Activated CD4-positive, alpha-beta T cell treated with anti-CD3 and anti-CD28 coated beads for 4 hours (primary cell): ENCODE measurements at regions not wholly inside any gene's neighbourhood (a gene's known extent, or its start where the extent isn't known, plus 50 kb on each side); places are given as distances from the start of the nearest gene placed in this dataset.
"Not testable (repeated sequence)": the region's sequence is repeated elsewhere in the genome, so short reads cannot be mapped to it uniquely, and the experiment has no call there.

ENCODE experiments used
- DNase-seq, 2 donors: peaks; one replicate each; pipeline ENCODE4 v3.0.0-alpha.2; 2020

DNA sequence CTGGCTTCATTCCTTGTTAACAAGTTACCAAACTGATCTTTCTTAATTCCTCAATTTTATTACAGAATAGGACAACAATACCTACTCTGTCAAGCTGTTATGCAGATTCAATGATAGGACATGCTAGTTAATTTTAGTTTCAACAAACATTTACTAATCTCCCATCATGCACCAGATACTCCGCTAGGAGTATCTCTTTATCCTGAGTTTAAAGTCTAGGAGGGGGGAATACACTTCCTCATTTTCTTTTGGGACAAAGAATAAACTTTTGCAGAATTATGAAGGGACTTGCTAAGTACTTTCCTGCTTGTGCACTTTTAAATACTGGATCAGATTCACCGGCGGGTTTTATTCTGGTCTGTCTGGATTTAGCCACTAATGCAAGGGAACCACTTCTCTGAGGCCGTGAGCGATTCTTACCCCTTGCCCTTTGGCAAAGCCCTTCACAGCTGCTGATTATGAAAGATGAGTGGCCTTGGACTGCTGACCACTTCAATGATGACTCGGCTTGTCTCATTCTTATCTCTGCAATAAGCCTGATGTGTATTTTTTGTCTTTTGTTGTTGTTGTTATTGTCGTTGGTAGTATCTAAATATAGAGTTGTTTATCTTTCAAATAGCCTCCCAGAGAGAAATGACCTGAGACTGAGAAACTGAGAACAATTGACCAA is 73.9 kb downstream of the RMI1 start:
- DNase-seq: no peak

DNA sequence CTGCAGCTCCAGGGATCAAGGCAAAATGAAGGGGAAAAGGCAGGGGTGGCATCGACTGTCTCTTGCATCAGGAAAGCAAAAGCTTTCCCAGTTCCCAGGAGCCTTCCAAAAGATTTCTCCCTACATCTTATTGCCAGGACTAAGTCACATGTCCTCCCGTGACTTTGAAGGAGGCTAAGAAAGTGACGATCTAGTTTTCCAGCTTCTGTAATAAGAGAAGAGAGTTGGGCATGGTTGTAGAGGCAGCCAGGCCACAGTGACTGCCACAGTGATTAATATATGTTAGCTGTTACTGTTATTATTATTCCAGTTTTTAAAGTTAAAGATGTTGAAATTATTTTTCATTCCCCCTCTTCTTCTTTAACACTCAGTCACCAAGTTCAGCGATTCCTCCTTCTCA is 77.1 kb downstream of the RMI1 start:
- DNase-seq: no peak

DNA sequence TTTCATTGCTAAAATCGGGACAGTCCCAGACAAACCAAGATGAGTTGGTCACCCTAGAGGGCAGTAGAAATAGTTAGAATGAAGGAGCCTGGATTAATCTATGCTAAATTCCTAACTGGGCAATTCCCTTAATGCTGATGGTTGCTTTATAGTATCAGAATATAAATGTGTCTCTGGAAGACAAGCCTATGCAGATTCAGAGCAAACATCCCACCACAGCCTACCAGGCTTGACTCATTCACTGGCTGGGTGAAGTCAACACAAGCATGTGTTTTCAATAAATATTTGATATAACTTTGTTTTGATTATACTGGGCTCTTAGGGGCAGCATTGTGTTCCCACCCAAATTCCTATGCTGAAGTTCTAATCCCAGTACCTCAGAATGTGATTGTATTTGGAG is 79.3 kb downstream of the RMI1 start:
- DNase-seq: no peak

- DNase-seq: no peak
Measured at GRCh38 chr9:84061613-84062193, 81.1 kb downstream of the RMI1 start.

DNA sequence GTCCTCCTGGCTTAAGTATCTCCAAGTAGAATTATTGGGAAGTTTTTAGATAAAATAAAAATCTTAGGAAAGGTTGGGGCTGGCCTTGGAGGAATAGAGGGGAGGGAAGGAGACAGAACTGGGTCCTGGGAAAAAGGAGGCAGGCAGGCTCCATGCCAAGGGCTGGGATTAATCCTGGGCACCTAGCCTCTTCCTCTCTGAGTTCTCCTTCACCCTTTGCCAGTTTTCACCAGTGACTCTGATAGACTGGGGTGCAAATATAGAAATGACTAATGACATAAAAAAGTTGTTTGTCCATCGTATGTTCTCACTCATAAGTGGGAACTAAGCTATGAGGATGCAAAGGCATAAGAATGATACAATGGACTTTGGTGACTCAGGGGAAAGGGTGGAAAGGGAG is 81.9 kb downstream of the RMI1 start:
- no peak for DNase-seq

- no peak for DNase-seq
Measured at GRCh38 chr9:84067821-84068220, 87.2 kb downstream of the RMI1 start.

DNA sequence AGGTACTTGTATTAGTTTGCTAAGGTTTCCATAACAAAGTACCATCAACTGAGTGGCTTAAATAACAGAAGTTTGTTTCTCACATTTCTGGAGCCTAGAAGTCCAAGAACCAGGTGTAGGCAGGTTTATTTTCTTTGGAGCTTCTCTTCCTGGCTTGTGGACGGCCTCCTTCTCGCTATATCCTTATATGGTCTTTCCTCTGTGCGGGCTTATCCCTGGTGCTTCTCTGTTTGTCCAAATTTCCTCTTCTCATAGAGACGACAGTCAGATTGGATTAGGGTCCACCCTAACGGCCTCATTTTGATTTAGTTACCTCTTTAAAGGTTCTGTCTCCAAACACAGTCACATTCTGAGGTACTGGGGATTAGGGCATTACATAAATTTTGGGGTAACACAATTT is 88.3 kb downstream of the RMI1 start:
- DNase-seq: no peak

DNA sequence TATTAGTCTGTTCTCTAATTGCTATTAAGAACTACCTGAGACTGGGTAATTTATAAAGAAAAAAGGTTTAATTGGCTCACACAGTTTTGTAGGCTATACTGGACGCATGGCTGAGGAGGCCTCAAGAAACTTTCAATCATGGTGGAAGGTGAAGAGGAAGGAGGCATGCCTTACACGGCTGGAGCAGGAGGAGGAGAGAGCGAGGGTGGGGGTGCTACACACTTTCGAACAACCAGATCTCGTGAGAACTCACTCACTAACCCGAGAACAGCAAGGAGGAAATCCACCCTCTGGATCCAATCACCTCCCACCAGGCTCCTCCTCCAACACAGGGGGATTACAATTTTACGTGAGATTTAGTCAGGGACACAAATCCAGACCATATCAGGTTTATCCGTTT is 90.0 kb downstream of the RMI1 start:
- no peak for DNase-seq

- no peak for DNase-seq
Measured at GRCh38 chr9:84072621-84073180, 92.1 kb downstream of the RMI1 start.

DNA sequence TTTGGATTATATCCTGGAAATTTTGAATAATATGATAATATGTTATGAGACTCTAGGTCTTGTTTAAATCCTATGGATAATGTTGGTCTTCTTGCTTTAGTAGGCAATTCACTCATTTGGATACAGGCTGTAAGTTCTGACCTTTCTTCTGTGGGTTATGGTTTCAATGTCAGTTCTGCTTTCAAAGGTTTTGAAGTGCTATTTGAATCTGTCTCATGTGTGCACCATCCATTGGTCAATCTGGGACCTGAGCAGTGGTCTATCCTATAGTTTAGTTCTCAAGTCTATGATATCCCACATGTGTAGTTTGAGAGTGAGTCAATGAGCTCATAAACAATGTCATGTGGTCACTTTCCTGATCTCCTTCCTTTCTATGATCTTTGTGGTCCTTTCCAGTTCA is 94.4 kb downstream of the RMI1 start:
- no peak for DNase-seq

GRCh38 chr9:84076384-84076783 is 95.8 kb downstream of the RMI1 start:
- no peak for DNase-seq

- DNase-seq: not testable (repeated sequence)
Measured at GRCh38 chr9:84077816-84078215, 97.2 kb downstream of the RMI1 start.

DNA sequence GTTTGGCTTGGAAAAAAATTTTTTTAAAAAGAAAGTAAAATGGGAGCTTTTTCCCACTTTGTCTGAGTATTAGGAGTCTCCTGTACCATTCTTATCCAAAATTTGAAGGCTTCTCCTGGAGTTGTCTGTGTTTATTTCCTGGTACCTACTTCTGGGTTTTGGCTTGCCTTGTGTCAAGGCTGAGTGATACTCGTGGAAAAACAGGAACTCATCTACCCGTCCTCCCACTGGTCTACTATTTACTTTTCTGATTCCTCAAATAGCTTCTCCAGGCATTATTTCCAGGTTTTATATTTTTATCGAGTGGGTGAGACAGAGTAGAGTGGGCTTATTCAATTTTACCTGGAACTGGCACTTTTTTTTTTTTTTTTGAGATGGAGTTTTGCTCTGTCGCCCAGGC is 99.4 kb downstream of the RMI1 start:
- DNase-seq: no peak

DNA sequence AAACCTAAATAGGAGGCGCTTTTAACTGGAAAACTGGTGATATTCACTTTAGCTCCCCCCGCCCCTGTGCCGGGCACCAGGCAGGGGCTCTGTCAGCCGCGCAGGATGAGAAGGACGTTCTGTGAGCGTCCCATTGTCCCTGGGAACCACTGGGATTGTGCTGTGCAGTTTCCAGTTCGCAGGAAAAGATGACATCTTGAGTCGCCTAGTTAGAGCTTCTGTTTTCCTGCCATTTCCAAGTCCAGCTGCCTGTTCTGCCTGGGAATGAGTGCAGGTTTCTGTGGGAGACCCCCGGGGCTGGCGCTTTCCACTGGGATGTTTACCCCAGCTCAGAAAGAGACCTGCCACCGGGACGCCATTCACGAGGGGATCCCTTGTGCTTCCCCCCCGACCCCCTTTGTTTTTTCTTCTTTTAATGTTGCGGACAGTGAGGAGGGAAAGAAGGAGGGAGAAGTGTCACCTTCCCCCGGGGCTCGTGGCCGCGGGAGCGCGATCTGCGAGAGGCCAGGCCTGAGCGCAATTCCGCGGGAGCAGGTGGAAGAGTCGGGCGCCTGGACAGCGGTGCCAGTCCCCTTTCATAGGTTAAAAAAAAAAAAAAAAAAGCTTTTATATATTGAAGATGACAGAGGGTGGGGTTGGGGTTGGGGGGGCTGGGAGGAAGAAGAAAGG is 121.5 kb downstream of the RMI1 start:
- DNase-seq: no peak

DNA sequence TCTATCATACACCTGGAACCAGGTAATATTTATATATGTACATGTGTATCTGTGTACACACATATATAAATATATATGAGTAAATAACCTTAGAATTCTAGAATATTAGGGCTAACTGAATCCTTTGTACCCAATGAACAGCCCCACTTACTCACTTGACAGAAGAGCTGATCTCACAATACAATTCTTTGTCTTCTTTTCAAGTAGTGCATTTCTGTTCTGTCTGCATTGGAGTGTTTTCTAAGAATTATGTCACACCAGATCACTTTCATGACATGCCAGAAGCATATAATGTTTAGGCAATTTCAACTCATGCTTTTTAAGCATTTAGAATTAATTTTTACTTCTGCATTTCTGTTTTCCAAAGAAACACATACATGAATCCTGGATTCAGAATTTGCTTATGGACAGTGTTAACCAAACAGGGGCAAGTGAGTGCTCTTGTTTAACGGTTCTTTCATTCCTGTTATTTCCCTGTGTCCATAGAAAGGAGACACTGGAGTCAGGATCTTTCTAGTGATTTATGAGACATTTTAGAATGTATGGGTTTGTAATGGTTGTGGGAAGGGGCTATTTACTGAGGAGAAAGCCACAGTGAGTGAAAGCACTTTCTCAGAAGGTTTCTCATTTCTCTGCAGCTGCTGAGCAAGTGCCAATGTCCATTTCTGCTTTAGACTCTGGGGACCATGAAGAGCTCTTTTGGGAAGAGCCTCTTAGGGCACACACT is 123.2 kb downstream of the RMI1 start:
- no peak for DNase-seq

GRCh38 chr9:84107081-84107480 is 126.5 kb downstream of the RMI1 start:
- DNase-seq: no peak

- DNase-seq: no peak
Measured at GRCh38 chr9:84107995-84108394, 127.4 kb downstream of the RMI1 start.

DNA sequence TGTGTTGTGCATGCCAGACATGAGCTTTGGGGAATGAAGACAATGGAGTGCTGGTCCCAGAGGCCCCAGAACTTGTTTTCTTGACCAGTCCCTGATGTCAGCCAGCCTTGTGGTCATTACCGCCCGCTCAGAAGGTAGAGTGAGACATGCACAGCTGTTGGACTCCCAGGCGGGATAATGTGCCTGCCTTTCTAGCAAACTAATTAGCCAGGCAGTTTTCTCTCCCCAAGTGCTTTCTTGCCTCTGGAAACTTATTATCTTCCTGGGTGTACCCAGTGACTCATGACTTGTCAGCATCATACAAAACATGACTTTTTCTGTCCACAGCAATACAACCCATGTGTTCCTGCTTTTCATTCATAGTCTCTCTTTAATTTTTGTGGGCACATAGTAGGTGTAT is 131.1 kb downstream of the RMI1 start:
- DNase-seq: no peak

GRCh38 chr9:84121991-84122523 is 141.5 kb downstream of the RMI1 start:
- no peak for DNase-seq

DNA sequence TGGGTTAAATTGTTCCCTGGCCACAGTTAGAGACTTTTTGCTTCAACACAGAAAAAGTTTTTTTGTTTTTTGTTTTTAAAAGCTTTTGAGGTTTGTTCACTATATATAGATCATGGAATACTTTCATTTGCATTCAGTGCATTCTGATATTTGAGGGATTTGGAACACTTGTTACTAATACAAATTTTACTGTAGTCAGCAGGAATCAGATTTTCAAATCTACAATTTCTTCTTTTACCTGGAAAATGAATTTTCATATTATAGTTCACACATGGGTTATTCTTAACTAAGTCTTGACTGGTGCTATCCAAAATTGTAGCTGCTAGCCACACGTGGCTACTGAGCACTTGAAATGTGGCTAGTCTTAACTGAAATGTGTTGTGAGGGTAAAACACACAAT is 142.0 kb downstream of the RMI1 start:
- DNase-seq: no peak

GRCh38 chr9:84123648-84124406 is 143.2 kb downstream of the RMI1 start:
- DNase-seq: no peak

DNA sequence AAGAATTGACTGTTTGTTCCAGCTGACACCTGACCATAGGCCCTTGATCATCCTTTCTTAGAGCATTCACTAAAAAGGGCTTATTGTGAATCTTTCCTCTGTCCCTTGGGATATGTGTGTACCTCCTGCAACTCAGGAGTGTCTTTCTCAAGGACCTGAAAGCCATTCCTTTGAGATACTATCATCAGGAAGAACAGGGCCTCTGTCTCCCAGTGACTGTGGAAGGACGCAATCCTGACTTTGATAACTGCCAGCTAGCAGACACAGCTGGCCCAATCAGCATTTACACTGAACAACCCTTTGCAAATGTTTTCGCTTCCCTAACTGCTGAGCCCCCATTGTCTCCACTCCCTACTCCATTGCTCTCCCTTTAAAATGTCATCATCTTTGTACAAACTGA is 144.4 kb downstream of the RMI1 start:
- no peak for DNase-seq

DNA sequence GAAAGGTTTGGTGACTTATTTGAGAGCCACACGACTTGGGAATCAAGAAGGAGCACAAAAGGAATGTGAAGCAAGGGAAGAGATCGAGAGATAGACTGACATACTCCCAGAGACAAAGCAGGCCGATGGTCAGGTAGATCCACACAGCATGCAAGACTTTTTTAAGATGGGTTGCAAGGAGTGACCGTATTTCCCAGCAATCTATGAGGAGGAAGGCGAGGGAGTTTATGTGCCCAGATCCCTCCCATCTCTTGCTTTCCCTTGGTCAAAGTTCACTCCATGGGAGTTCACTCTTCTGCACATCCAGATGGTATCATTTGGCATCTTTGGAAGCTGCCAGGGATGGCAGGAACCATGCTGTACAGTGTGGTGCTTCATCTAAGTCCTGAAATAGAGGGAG is 148.9 kb downstream of the RMI1 start:
- no peak for DNase-seq
